ENCODE measurements at regions not wholly inside any gene's neighbourhood (a gene's known extent, or its start where the extent isn't known, plus 50 kb on each side); places are given as distances from the start of the nearest gene placed in this dataset.

DNA sequence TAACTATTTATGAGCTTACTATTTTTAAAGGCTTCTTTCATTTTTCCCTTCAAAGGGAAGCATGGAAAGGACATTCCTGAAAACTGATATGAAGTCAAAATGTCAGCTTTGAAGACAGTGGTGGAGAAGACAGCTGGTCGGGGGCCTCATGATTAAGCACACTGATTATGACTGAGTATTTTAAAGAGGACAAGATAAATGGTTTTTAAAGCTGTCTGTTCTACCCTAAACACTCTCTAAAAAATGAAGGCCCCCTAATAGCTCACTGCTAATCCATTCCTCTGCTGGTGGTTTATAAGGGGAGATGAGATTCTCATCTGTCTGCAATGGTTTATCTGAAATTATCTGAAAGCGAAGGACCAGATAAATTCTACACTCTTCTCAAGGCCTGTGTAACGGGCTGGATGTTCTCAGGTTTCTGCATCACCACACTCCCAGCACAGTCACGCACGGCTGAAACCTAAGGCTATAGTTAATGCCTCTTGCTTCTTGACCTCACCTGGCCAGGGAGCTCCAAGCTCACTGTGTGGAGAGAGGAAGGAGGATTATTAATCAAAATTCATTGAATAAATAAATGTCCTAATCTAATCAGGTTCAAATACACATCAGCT lies 86.9 kb upstream of the DOCK9 start:
- TF ChIP-seq ZNF274 (IDR thresholded peaks at IDR 0.05; ENCODE audit: low read depth, low read length) (no peak), YY1 (IDR thresholded peaks at IDR 0.05; ENCODE audit: insufficient read depth, insufficient read length) (no peak), SUZ12 (IDR thresholded peaks at IDR 0.05; ENCODE audit: extremely low read depth, insufficient read depth, insufficient read length) (no peak)

Measured in NT2/D1 (cell line).